ENCODE measurements at regions not wholly inside any gene's neighbourhood (a gene's known extent, or its start where the extent isn't known, plus 50 kb on each side); places are given as distances from the start of the nearest gene placed in this dataset.

- H4K20me1 ChIP-seq (replicated peaks; ENCODE audit: insufficient read depth) = no peaks in the 10 kb centered on the region
- ATAC-seq (no peak), DNase-seq (ENCODE audit: low spot score) (no peak)
- H3K36me3 ChIP-seq (ENCODE audit: insufficient read depth) = peaks cover 2% of the 10 kb centered on the region; the same call in 1 of the 2 replicates
- no peaks in the 10 kb centered on the region for H3F3A ChIP-seq (replicated peaks; ENCODE audit: low read depth)
- H3K9me2 ChIP-seq (ENCODE audit: insufficient read depth) = no peaks in the 10 kb centered on the region
- Mint-ChIP-seq H3K27me3 (ENCODE audit: insufficient read depth, low read depth, poor library complexity) (no peaks in the 10 kb centered on the region), H3K4me1 (no peaks in the 10 kb centered on the region), H3K9me3 (no peaks in the 10 kb centered on the region; the same call in 2 of the 3 replicates), H3K27ac (no peak overlapping the region), H3K4me3 (no peak overlapping the region), H3K36me3 (ENCODE audit: low read depth) (no peaks in the 10 kb centered on the region)
- no peaks in the 10 kb centered on the region for H3K79me2 ChIP-seq (replicated peaks; ENCODE audit: insufficient read depth)
- H3K27ac ChIP-seq (ENCODE audit: low read depth) = no peak overlapping the region
- no peak overlapping the region for H3K4me3 ChIP-seq
- no peaks in the 10 kb centered on the region for H3K27me3 ChIP-seq (ENCODE audit: insufficient read depth)
- H2AFZ ChIP-seq = 0 out of 2 replicates have a peak overlapping the region, but pooled peaks have one; percentile 52
- TF ChIP-seq, protein P1, sequence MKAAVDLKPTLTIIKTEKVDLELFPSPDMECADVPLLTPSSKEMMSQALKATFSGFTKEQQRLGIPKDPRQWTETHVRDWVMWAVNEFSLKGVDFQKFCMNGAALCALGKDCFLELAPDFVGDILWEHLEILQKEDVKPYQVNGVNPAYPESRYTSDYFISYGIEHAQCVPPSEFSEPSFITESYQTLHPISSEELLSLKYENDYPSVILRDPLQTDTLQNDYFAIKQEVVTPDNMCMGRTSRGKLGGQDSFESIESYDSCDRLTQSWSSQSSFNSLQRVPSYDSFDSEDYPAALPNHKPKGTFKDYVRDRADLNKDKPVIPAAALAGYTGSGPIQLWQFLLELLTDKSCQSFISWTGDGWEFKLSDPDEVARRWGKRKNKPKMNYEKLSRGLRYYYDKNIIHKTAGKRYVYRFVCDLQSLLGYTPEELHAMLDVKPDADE (IDR thresholded peaks at IDR 0.05) = no peak
- TF ChIP-seq CREB1 (CRISPR knock-in tag; IDR thresholded peaks at IDR 0.05; ENCODE audit: low read depth) (no peak), ZNF114 (CRISPR knock-in tag; IDR thresholded peaks at IDR 0.05) (no peak), POLR2AphosphoS5 (IDR thresholded peaks at IDR 0.05; ENCODE audit: low read depth) (no peak), EZH2 (IDR thresholded peaks at IDR 0.05; ENCODE audit: low read depth, unreplicated experiment) (no peak), REST (IDR thresholded peaks at IDR 0.05; ENCODE audit: unreplicated experiment) (no peak), STAT1 (IDR thresholded peaks at IDR 0.05; ENCODE audit: unreplicated experiment) (no peak), NANOG (IDR thresholded peaks at IDR 0.05; ENCODE audit: borderline replicate concordance) (no peak), ZNF331 (CRISPR knock-in tag; IDR thresholded peaks at IDR 0.05; ENCODE audit: low read depth) (no peak), EZH2phosphoT487 (IDR thresholded peaks at IDR 0.05; ENCODE audit: unreplicated experiment) (no peak), JUNB (IDR thresholded peaks at IDR 0.05; ENCODE audit: unreplicated experiment) (no peak), CTCF (conservative IDR thresholded peaks at IDR 0.05; ENCODE audit: low read depth in 2 of 2) (no peak)
- TF ChIP-seq, protein P2, sequence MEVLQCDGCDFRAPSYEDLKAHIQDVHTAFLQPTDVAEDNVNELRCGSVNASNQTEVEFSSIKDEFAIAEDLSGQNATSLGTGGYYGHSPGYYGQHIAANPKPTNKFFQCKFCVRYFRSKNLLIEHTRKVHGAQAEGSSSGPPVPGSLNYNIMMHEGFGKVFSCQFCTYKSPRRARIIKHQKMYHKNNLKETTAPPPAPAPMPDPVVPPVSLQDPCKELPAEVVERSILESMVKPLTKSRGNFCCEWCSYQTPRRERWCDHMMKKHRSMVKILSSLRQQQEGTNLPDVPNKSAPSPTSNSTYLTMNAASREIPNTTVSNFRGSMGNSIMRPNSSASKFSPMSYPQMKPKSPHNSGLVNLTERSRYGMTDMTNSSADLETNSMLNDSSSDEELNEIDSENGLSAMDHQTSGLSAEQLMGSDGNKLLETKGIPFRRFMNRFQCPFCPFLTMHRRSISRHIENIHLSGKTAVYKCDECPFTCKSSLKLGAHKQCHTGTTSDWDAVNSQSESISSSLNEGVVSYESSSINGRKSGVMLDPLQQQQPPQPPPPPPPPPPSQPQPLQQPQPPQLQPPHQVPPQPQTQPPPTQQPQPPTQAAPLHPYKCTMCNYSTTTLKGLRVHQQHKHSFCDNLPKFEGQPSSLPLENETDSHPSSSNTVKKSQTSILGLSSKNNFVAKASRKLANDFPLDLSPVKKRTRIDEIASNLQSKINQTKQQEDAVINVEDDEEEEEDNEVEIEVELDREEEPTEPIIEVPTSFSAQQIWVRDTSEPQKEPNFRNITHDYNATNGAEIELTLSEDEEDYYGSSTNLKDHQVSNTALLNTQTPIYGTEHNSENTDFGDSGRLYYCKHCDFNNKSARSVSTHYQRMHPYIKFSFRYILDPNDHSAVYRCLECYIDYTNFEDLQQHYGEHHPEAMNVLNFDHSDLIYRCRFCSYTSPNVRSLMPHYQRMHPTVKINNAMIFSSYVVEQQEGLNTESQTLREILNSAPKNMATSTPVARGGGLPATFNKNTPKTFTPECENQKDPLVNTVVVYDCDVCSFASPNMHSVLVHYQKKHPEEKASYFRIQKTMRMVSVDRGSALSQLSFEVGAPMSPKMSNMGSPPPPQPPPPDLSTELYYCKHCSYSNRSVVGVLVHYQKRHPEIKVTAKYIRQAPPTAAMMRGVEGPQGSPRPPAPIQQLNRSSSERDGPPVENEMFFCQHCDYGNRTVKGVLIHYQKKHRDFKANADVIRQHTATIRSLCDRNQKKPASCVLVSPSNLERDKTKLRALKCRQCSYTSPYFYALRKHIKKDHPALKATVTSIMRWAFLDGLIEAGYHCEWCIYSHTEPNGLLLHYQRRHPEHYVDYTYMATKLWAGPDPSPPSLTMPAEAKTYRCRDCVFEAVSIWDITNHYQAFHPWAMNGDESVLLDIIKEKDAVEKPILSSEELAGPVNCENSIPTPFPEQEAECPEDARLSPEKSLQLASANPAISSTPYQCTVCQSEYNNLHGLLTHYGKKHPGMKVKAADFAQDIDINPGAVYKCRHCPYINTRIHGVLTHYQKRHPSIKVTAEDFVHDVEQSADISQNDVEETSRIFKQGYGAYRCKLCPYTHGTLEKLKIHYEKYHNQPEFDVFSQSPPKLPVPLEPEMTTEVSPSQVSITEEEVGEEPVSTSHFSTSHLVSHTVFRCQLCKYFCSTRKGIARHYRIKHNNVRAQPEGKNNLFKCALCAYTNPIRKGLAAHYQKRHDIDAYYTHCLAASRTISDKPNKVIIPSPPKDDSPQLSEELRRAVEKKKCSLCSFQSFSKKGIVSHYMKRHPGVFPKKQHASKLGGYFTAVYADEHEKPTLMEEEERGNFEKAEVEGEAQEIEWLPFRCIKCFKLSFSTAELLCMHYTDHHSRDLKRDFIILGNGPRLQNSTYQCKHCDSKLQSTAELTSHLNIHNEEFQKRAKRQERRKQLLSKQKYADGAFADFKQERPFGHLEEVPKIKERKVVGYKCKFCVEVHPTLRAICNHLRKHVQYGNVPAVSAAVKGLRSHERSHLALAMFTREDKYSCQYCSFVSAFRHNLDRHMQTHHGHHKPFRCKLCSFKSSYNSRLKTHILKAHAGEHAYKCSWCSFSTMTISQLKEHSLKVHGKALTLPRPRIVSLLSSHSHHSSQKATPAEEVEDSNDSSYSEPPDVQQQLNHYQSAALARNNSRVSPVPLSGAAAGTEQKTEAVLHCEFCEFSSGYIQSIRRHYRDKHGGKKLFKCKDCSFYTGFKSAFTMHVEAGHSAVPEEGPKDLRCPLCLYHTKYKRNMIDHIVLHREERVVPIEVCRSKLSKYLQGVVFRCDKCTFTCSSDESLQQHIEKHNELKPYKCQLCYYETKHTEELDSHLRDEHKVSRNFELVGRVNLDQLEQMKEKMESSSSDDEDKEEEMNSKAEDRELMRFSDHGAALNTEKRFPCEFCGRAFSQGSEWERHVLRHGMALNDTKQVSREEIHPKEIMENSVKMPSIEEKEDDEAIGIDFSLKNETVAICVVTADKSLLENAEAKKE (CRISPR knock-in tag; IDR thresholded peaks at IDR 0.05) = no peak
- no peaks in the 10 kb centered on the region for H3K4me1 ChIP-seq (ENCODE audit: insufficient read depth)
- H3K4me2 ChIP-seq = no peak overlapping the region
Observed at GRCh38 chr6:135606392-135606791, 108.9 kb upstream of the AHI1 start.

Measured in GM23338 (cell line).